ENCODE measurements at regions not wholly inside any gene's neighbourhood (a gene's known extent, or its start where the extent isn't known, plus 50 kb on each side); places are given as distances from the start of the nearest gene placed in this dataset.

DNA sequence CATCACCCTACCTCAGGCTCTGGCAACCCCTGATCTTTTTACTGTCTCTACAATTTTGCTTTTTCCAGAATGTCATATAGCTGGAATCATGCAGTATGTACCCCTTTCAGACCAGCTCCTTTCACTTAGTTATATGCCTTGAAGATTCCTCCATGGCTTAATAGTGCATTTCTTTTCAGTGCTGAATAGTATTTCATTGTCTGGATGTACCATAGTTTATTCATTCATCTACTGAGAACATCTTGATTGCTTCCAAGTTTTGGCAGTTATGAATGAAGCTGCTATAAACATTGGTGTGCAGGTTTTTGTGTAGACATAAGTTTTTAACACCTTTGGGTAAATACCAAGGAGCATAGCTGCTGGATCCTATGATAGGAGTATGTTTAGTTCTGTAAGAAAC is 50.8 kb upstream of the ANP32A start:
- no peak for DNase-seq (ENCODE audit: low read depth)

DNA sequence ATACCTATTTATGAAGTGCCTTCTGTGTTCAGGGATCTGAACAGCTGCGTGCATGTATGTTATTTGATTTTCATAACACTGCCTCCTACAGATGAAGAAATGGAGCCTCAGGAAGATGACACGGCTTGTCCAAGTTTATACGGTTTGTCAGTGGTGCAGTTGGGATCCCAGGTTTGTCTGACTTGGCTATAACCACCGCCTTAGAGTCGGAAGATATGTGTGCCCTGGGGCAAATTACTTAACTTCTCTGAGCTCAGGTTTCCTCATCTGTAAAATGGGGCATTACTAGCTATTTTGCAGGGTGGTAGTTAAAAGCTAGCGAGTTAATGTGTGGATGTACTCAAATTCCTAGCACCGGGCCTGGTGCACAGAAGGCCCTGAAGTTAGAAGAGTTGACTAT is 54.1 kb upstream of the ANP32A start:
- no peak for DNase-seq (ENCODE audit: low read depth)

DNA sequence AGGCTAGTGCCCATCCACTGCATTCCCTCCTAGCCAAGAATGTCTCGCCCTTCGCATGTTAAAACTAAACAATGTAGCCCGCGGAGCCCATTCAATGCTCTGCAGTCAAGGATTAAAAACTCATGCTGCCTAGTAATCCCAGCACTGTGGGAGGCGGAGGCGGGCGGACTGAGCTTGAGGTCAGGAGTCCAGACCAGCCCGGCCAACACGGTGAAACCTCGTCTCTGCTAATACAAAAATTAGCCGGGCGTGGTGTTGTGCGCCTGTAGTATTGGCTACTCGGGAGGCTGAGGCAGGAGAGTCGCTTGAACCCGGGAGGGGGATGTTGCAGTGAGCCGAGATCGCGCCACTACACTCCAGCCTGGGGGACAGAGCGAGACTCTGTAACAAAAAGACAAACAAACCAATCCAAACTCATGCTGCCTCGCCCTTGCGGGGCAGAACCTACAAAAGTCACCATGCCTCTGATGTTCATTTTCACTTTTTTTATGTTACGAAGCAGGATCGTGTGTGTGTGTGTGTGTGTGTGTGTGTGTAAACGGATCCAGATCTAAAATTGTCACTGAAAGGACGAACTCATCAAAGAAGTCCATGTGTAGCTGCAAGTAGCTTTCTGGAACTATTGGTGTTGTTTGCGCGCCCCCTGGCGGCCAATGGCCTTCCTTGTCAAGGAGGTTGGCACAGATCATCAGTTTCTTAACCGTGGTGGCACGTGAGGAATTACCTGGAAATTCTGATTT is 54.8 kb upstream of the SPESP1 start:
- peak; percentile 71 for DNase-seq (ENCODE audit: low read depth)

DNA sequence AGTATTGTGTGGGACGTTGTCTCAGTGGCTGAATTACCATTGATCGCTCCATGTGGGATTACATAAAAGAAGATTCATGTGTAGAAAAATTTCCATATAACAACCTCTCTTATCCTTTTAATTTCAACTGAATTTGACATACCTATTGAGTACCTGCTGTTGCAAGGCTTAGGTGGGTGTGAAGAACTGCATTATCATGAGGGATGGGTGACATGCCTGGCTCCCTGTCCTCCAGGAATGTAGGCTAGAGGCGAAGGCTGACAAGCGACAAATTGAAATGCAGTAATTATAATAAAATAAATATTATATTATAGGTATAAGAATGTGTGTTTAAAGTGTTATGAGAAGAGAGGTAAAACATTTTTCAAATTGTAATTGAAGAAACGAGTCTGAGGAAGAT is 52.7 kb upstream of the SPESP1 start:
- DNase-seq (ENCODE audit: low read depth) = no peak

DNA sequence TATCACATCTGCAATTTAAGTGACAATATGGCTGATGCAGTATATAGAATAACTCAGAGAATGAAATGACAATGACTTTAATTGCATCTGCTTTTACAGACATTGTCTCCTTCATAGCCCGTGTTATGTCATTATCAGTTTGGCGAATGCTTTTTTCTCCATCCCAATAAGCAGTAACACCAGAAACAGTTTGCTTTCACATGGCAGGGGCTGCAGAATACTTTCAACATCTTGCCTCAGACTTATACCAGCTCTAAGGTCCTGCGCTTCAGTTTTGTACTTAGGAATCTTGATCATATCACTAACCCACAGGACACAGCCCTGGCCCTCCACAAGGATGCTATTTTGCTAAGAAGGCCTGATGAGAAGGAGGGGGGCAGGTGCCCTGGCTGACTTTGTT is 49.9 kb upstream of the SPESP1 start:
- DNase-seq (ENCODE audit: low read depth) = no peak

All from stimulated activated CD8-positive, alpha-beta memory T cell treated with anti-CD3 and anti-CD28 coated beads, Interleukin-12 subunit alpha, Interleukin-12 subunit beta, amount 100 ng/mL, for 4 hours (primary cell).